ENCODE measurements at regions not wholly inside any gene's neighbourhood (a gene's known extent, or its start where the extent isn't known, plus 50 kb on each side); places are given as distances from the start of the nearest gene placed in this dataset.

DNA sequence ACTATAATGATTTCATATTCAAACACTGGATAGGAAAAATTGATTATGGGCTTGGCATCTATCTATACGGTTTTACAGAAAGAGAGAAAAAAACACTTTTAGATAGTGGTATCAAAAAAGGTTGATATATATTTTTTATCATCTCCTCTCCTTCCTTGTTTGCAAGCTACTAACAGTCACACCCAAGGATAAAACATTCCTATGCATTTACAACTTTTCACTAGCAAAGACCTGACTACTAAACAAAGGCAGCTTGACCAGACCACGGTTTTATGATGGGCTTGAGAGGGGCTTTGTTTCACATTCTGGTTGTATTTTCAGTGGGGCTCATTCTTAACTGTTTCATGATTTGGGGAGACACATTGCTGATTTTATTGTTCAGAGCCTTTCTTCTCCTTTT lies 477.6 kb upstream of the CITED2 start:
- no peak overlapping the region for H3K4me3 Mint-ChIP-seq
- peaks cover 48% of the 10 kb centered on the region for H3K4me1 Mint-ChIP-seq
- H3K9me3 Mint-ChIP-seq = peaks cover 15% of the 10 kb centered on the region
- H3F3A ChIP-seq (ENCODE audit: low read depth) = no peaks in the 10 kb centered on the region
- H3K4me1 ChIP-seq = peaks cover 21% of the 10 kb centered on the region
- no peak overlapping the region for H3K27ac Mint-ChIP-seq
- H4K20me1 ChIP-seq (ENCODE audit: low read depth) = no peaks in the 10 kb centered on the region
- H3K36me3 Mint-ChIP-seq = no peaks in the 10 kb centered on the region
- TF ChIP-seq EZH2 (IDR thresholded peaks at IDR 0.05) (no peak), EZH2phosphoT487 (IDR thresholded peaks at IDR 0.05) (no peak)
- TF ChIP-seq, protein P1, sequence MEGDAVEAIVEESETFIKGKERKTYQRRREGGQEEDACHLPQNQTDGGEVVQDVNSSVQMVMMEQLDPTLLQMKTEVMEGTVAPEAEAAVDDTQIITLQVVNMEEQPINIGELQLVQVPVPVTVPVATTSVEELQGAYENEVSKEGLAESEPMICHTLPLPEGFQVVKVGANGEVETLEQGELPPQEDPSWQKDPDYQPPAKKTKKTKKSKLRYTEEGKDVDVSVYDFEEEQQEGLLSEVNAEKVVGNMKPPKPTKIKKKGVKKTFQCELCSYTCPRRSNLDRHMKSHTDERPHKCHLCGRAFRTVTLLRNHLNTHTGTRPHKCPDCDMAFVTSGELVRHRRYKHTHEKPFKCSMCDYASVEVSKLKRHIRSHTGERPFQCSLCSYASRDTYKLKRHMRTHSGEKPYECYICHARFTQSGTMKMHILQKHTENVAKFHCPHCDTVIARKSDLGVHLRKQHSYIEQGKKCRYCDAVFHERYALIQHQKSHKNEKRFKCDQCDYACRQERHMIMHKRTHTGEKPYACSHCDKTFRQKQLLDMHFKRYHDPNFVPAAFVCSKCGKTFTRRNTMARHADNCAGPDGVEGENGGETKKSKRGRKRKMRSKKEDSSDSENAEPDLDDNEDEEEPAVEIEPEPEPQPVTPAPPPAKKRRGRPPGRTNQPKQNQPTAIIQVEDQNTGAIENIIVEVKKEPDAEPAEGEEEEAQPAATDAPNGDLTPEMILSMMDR (IDR thresholded peaks at IDR 0.05) = no peak
- H3K27ac ChIP-seq = no peak overlapping the region
- H3K9me3 ChIP-seq (ENCODE audit: low read depth) = no peaks in the 10 kb centered on the region
- H2AFZ ChIP-seq (replicated peaks) = no peak overlapping the region
- H3K4me2 ChIP-seq = no peak overlapping the region
- H3K36me3 ChIP-seq = no peaks in the 10 kb centered on the region
- DNase-seq (ENCODE audit: low spot score) = no peak
- no peak overlapping the region for H3K4me3 ChIP-seq
- no peaks in the 10 kb centered on the region for H3K79me2 ChIP-seq (ENCODE audit: low read depth)
- H3K27me3 ChIP-seq = no peaks in the 10 kb centered on the region
- H3K27me3 Mint-ChIP-seq (ENCODE audit: insufficient read depth, low read depth) = peaks cover 2% of the 10 kb centered on the region
- no peak overlapping the region for H3K9ac ChIP-seq

- Mint-ChIP-seq H3K9me3 (peaks cover 15% of the 10 kb centered on the region), H3K4me1 (peaks cover 45% of the 10 kb centered on the region), H3K36me3 (no peaks in the 10 kb centered on the region), H3K27me3 (ENCODE audit: insufficient read depth, low read depth) (peaks cover 2% of the 10 kb centered on the region), H3K4me3 (no peak overlapping the region), H3K27ac (no peak overlapping the region)
- H3K27me3 ChIP-seq = no peaks in the 10 kb centered on the region
- no peaks in the 10 kb centered on the region for H3K36me3 ChIP-seq
- H3K9ac ChIP-seq = no peak overlapping the region
- no peak for TF ChIP-seq EZH2phosphoT487 (IDR thresholded peaks at IDR 0.05)
- TF ChIP-seq, protein P1 (IDR thresholded peaks at IDR 0.05) = no peak
- no peak for TF ChIP-seq EZH2 (IDR thresholded peaks at IDR 0.05)
- H3K4me3 ChIP-seq = no peak overlapping the region
- no peaks in the 10 kb centered on the region for H3K79me2 ChIP-seq (ENCODE audit: low read depth)
- no peaks in the 10 kb centered on the region for H4K20me1 ChIP-seq (ENCODE audit: low read depth)
- H3K4me1 ChIP-seq = peaks cover 20% of the 10 kb centered on the region
- H3F3A ChIP-seq (ENCODE audit: low read depth) = no peaks in the 10 kb centered on the region
- no peak overlapping the region for H2AFZ ChIP-seq (replicated peaks)
- H3K9me3 ChIP-seq (ENCODE audit: low read depth) = no peaks in the 10 kb centered on the region
- no peak overlapping the region for H3K27ac ChIP-seq
- DNase-seq (ENCODE audit: low spot score) = no peak
- no peak overlapping the region for H3K4me2 ChIP-seq
Measured at GRCh38 chr6:139851206-139851605, 476.8 kb upstream of the CITED2 start.

- H3K27ac Mint-ChIP-seq = no peak overlapping the region
- Histone ChIP-seq H4K20me1 (ENCODE audit: low read depth) (no peaks in the 10 kb centered on the region), H3K36me3 (no peaks in the 10 kb centered on the region), H3F3A (ENCODE audit: low read depth) (no peaks in the 10 kb centered on the region), H3K27me3 (no peaks in the 10 kb centered on the region), H3K4me3 (no peak overlapping the region), H2AFZ (replicated peaks) (no peak overlapping the region), H3K4me1 (peaks cover 13% of the 10 kb centered on the region), H3K4me2 (no peak overlapping the region), H3K9me3 (ENCODE audit: low read depth) (no peaks in the 10 kb centered on the region), H3K27ac (no peak overlapping the region), H3K9ac (no peak overlapping the region), H3K79me2 (ENCODE audit: low read depth) (no peaks in the 10 kb centered on the region)
- no peak for TF ChIP-seq EZH2 (IDR thresholded peaks at IDR 0.05)
- TF ChIP-seq EZH2phosphoT487 (IDR thresholded peaks at IDR 0.05) = no peak
- TF ChIP-seq, protein P1 (IDR thresholded peaks at IDR 0.05) = no peak
- H3K36me3 Mint-ChIP-seq = no peaks in the 10 kb centered on the region
- peaks cover 15% of the 10 kb centered on the region for H3K9me3 Mint-ChIP-seq
- no peak for DNase-seq (ENCODE audit: low spot score)
- no peak overlapping the region for H3K4me3 Mint-ChIP-seq
- peaks cover 2% of the 10 kb centered on the region for H3K27me3 Mint-ChIP-seq (ENCODE audit: insufficient read depth, low read depth)
- H3K4me1 Mint-ChIP-seq = peaks cover 38% of the 10 kb centered on the region
Measured at GRCh38 chr6:139850512-139850911, 476.1 kb upstream of the CITED2 start.
